Lower lobe of right lung (tissue), 2 donors: ENCODE measurements at regions not wholly inside any gene's neighbourhood (a gene's known extent, or its start where the extent isn't known, plus 50 kb on each side); places are given as distances from the start of the nearest gene placed in this dataset.
"Not testable (repeated sequence)": the region's sequence is repeated elsewhere in the genome, so short reads cannot be mapped to it uniquely, and the experiment has no call there.

Experiments used
- ATAC-seq, 2 donors: fragments of 200-7000 bp; cut with Tn5 transposase; one replicate each; pipeline ENCODE4 v1.9.1; 2020 to 2022; ENCODE audit warnings: mild to moderate bottlenecking in 2 of 2, moderate library complexity in 2 of 2
- DNase-seq: peaks from one replicate; pipeline ENCODE4 v3.0.0-alpha.2; 2020
- H3K27ac ChIP-seq: fragments of 200-600 bp; one replicate; pipeline ENCODE4 v1.8.0; 2022
- H3K27me3 ChIP-seq: fragments of 200-600 bp; one replicate; pipeline ENCODE4 v1.8.0; 2022; ENCODE audit warnings: low read depth
- H3K36me3 ChIP-seq: fragments of 200-600 bp; one replicate; pipeline ENCODE4 v1.8.0; 2022; ENCODE audit warnings: mild to moderate bottlenecking
- H3K4me1 ChIP-seq: fragments of 200-600 bp; one replicate; pipeline ENCODE4 v1.8.0; 2022
- H3K4me3 ChIP-seq: fragments of 200-600 bp; one replicate; pipeline ENCODE4 v1.8.0; 2022; ENCODE audit warnings: mild to moderate bottlenecking
- H3K9me3 ChIP-seq: fragments of 200-600 bp; one replicate; pipeline ENCODE4 v1.8.0; 2022
- CTCF ChIP-seq: fragments of 200-600 bp; IDR thresholded peaks from one replicate; pipeline ENCODE4 v1.8.0; 2022; ENCODE audit warnings: antibody characterized with exemption, mild to moderate bottlenecking
- intact Hi-C: fragments of 100-400 bp; cut with DNase I; formaldehyde crosslinking; loops from one replicate; pipeline ENCODE4 v1.11.0; 2022
- donor health status: DM: no; HTN: yes; CAD: no; lungs with severe emphysema.

- no peaks in the 10 kb centered on the region for H3K9me3 ChIP-seq
- intact Hi-C loops, result no loop called here
- H3K4me1 ChIP-seq, result no peaks in the 10 kb centered on the region
- ATAC-seq (no peak), DNase-seq (no peak)
- no peaks in the 10 kb centered on the region for H3K36me3 ChIP-seq
- H3K27me3 ChIP-seq, result no peaks in the 10 kb centered on the region
- H3K4me3 ChIP-seq, result no peak overlapping the region
- TF ChIP-seq CTCF, result no peak
- H3K27ac ChIP-seq, result no peak overlapping the region
Measured at GRCh38 chr4:111433441-111433840, 711.8 kb upstream of the FAM241A start.

GRCh38 chr4:111434586-111434985 is 710.7 kb upstream of the FAM241A start:
- no peaks in the 10 kb centered on the region for H3K9me3 ChIP-seq
- H3K4me3 ChIP-seq, result no peak overlapping the region
- ATAC-seq (no peak), DNase-seq (no peak)
- intact Hi-C loops, result no loop called here
- TF ChIP-seq CTCF, result no peak
- H3K36me3 ChIP-seq, result no peaks in the 10 kb centered on the region
- no peak overlapping the region for H3K27ac ChIP-seq
- no peaks in the 10 kb centered on the region for H3K27me3 ChIP-seq
- H3K4me1 ChIP-seq, result no peaks in the 10 kb centered on the region

- Histone ChIP-seq H3K36me3 (no peaks in the 10 kb centered on the region), H3K27ac (no peak overlapping the region), H3K4me3 (no peak overlapping the region), H3K9me3 (no peaks in the 10 kb centered on the region), H3K4me1 (no peaks in the 10 kb centered on the region), H3K27me3 (no peaks in the 10 kb centered on the region)
- ATAC-seq (no peak), DNase-seq (no peak)
- TF ChIP-seq CTCF, result no peak
- intact Hi-C loops, result no loop called here
Measured at GRCh38 chr4:111435986-111436744, 709.1 kb upstream of the FAM241A start.

- Histone ChIP-seq H3K27ac (no peak overlapping the region), H3K9me3 (no peaks in the 10 kb centered on the region), H3K27me3 (no peaks in the 10 kb centered on the region), H3K36me3 (no peaks in the 10 kb centered on the region), H3K4me3 (no peak overlapping the region), H3K4me1 (no peaks in the 10 kb centered on the region)
- no peak for ATAC-seq
- intact Hi-C loops, result no loop called here
- DNase-seq, result no peak
- no peak for TF ChIP-seq CTCF
Measured at GRCh38 chr4:111441687-111442086, 703.6 kb upstream of the FAM241A start.

- H3K4me3 ChIP-seq, H3K9me3 ChIP-seq, H3K4me1 ChIP-seq, ATAC-seq, H3K27me3 ChIP-seq, H3K27ac ChIP-seq, intact Hi-C loops, H3K36me3 ChIP-seq, DNase-seq: not testable (repeated sequence)
Measured at GRCh38 chr4:111444836-111445235, 700.4 kb upstream of the FAM241A start.

GRCh38 chr4:111449657-111450056 is 695.6 kb upstream of the FAM241A start:
- Histone ChIP-seq H3K27me3 (no peaks in the 10 kb centered on the region), H3K36me3 (no peaks in the 10 kb centered on the region), H3K4me1 (no peaks in the 10 kb centered on the region), H3K9me3 (no peaks in the 10 kb centered on the region), H3K4me3 (no peak overlapping the region), H3K27ac (no peak overlapping the region)
- intact Hi-C loops, result no loop called here
- no peak for TF ChIP-seq CTCF
- no peak for ATAC-seq
- no peak for DNase-seq
